ENCODE measurements at regions not wholly inside any gene's neighbourhood (a gene's known extent, or its start where the extent isn't known, plus 50 kb on each side); places are given as distances from the start of the nearest gene placed in this dataset.

- ATAC-seq (no peak), DNase-seq (no peak)
- H3K4me1 ChIP-seq = no peaks in the 10 kb centered on the region
- H3K36me3 ChIP-seq (ENCODE audit: insufficient read depth in 1 of 2, low read depth in 1 of 2) = no peaks in the 10 kb centered on the region
- no peak overlapping the region for H3K27ac ChIP-seq
- no peak for TF ChIP-seq CTCF (IDR thresholded peaks at IDR 0.05)
- H3K27me3 ChIP-seq (ENCODE audit: insufficient read depth in 3 of 3, low read length in 2 of 3) = no peaks in the 10 kb centered on the region
- H3K4me3 ChIP-seq = no peak overlapping the region
- intact Hi-C loops (cut with DNase I) = no loop called here
- no peaks in the 10 kb centered on the region for H3K9me3 ChIP-seq
These were observed 727.9 kb upstream of the KCND2 start for GRCh38 chr7:119545118-119545517.

- ATAC-seq (no peak), DNase-seq (no peak)
- no peaks in the 10 kb centered on the region for H3K4me1 ChIP-seq
- no peak for TF ChIP-seq CTCF (IDR thresholded peaks at IDR 0.05)
- intact Hi-C loops (cut with DNase I) = no loop called here
- no peaks in the 10 kb centered on the region for H3K27me3 ChIP-seq (ENCODE audit: insufficient read depth in 3 of 3, low read length in 2 of 3)
- H3K27ac ChIP-seq = no peak overlapping the region
- no peak overlapping the region for H3K4me3 ChIP-seq
- no peaks in the 10 kb centered on the region for H3K36me3 ChIP-seq (ENCODE audit: insufficient read depth in 1 of 2, low read depth in 1 of 2)
- H3K9me3 ChIP-seq = no peaks in the 10 kb centered on the region
- 84 to 89% (median 88%) methylated on average over 3 of the region's 3 CpGs for WGBS, 3 donors
These were observed 717.2 kb upstream of the KCND2 start for GRCh38 chr7:119555788-119556187.

- Histone ChIP-seq H3K4me3 (no peak overlapping the region), H3K9me3 (no peaks in the 10 kb centered on the region), H3K27me3 (ENCODE audit: insufficient read depth in 3 of 3, low read length in 2 of 3) (no peaks in the 10 kb centered on the region), H3K4me1 (no peaks in the 10 kb centered on the region), H3K27ac (no peak overlapping the region), H3K36me3 (ENCODE audit: insufficient read depth in 1 of 2, low read depth in 1 of 2) (no peaks in the 10 kb centered on the region)
- ATAC-seq = no peak
- no peak for TF ChIP-seq CTCF (IDR thresholded peaks at IDR 0.05)
- no peak for DNase-seq
- 85 to 94% (median 89%) methylated on average over 2 of the region's 2 CpGs for WGBS, 3 donors
- intact Hi-C loops (cut with DNase I) = no loop called here
These were observed 716.5 kb upstream of the KCND2 start for GRCh38 chr7:119556436-119556835.

- DNase-seq = no peak
- TF ChIP-seq CTCF (IDR thresholded peaks at IDR 0.05) = no peak
- no peaks in the 10 kb centered on the region for H3K4me1 ChIP-seq
- H3K27me3 ChIP-seq (ENCODE audit: insufficient read depth in 3 of 3, low read length in 2 of 3) = no peaks in the 10 kb centered on the region
- WGBS, 3 donors = 74 to 83% (median 82%) methylated on average over 2 of the region's 2 CpGs
- no peak for ATAC-seq
- H3K36me3 ChIP-seq (ENCODE audit: insufficient read depth in 1 of 2, low read depth in 1 of 2) = no peaks in the 10 kb centered on the region
- no peak overlapping the region for H3K4me3 ChIP-seq
- intact Hi-C loops (cut with DNase I) = no loop called here
- H3K27ac ChIP-seq = no peak overlapping the region
- H3K9me3 ChIP-seq = no peaks in the 10 kb centered on the region
These were observed 711.2 kb upstream of the KCND2 start for GRCh38 chr7:119561751-119562150.

GRCh38 chr7:119562839-119563238 lies 710.1 kb upstream of the KCND2 start:
- ATAC-seq (no peak), DNase-seq (no peak)
- intact Hi-C loops (cut with DNase I) = no loop called here
- Histone ChIP-seq H3K27ac (no peak overlapping the region), H3K36me3 (ENCODE audit: insufficient read depth in 1 of 2, low read depth in 1 of 2) (no peaks in the 10 kb centered on the region), H3K4me1 (no peaks in the 10 kb centered on the region), H3K4me3 (no peak overlapping the region), H3K27me3 (ENCODE audit: insufficient read depth in 3 of 3, low read length in 2 of 3) (no peaks in the 10 kb centered on the region), H3K9me3 (no peaks in the 10 kb centered on the region)
- 52 to 59% (median 56%) methylated on average over 3 of the region's 3 CpGs for WGBS, 3 donors
- TF ChIP-seq CTCF (IDR thresholded peaks at IDR 0.05) = no peak
